ENCODE measurements at regions not wholly inside any gene's neighbourhood (a gene's known extent, or its start where the extent isn't known, plus 50 kb on each side); places are given as distances from the start of the nearest gene placed in this dataset.

DNA sequence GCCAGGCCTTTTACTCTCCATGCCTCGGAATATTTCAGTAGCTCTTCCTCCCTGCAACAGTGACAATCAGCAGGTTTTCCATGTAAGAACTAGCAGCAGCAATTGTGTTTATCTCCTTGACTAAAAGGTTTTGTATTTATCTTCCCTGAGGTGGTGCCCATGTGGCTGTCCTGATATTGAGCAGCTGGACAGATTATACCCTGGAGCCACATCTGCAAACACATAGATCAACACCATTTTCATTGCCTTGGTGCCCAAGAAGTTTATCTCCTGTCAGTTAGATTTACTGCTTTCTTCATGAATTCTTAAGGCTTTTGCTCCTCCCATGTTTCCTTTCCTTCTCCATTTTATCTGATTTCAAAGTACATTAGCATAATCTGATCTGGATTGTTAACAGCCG is 378.4 kb downstream of the SPATA31D1 start:
- RAD21 ChIA-PET (ENCODE audit: low non-redundant PET in 1 of 2, low total read pairs in 2 of 2, uncharacterized antibody in 2 of 2, unreplicated experiment in 2 of 2), result no interaction called here
- no peak overlapping the region for H2AFZ ChIP-seq (ENCODE audit: low read depth, low read length, poor library complexity, severe bottlenecking)
- POLR2A ChIA-PET, result no interaction called here

DNA sequence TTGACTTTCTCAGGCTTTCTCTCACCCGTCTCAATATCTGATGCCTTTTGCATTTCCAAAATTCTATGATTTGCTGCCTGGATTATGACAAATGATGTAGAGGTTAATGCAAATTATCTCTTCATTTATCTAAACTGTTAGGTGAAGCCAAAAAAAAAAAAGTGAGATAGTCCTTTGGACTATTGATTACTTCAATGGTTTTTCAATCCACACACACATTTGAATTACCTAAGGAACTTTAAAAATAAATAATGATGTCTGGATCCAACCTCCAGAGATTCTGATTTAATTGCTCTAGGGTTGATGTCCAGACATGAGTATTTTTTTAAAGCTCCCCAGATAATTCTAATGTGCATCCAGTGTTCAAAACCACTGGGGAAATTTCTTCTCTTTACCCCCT is 379.4 kb downstream of the SPATA31D1 start:
- H3K9ac ChIP-seq (ENCODE audit: low read length), result no peak overlapping the region
- no peaks in the 10 kb centered on the region for H3K27me3 ChIP-seq (ENCODE audit: insufficient read depth, low read length)
- ChIA-PET POLR2A (no interaction called here), RAD21 (ENCODE audit: low non-redundant PET in 1 of 2, low total read pairs in 2 of 2, uncharacterized antibody in 2 of 2, unreplicated experiment in 2 of 2) (no interaction called here), CTCF (no interaction called here)
- no peaks in the 10 kb centered on the region for H3K36me3 ChIP-seq (ENCODE audit: control insufficient read depth in 1 of 2, insufficient read depth in 2 of 2, low read length in 2 of 2)
- no peak overlapping the region for H2AFZ ChIP-seq (ENCODE audit: low read depth, low read length, poor library complexity, severe bottlenecking)
- ATAC-seq (no peak), DNase-seq (ENCODE audit: low read depth, low spot score) (no peak)
- no peaks in the 10 kb centered on the region for H3K4me1 ChIP-seq (ENCODE audit: control insufficient read depth in 1 of 2, insufficient read depth in 2 of 2, low read length in 2 of 2)
- H3K9me3 ChIP-seq (ENCODE audit: control insufficient read depth in 1 of 2, insufficient read depth in 1 of 2, low read depth in 1 of 2, low read length in 2 of 2), result no peaks in the 10 kb centered on the region
- no peak overlapping the region for H3K4me2 ChIP-seq (ENCODE audit: low read length)
- H3K4me3 ChIP-seq (replicated peaks in 1 of 2; ENCODE audit: low read depth in 1 of 2, low read length in 2 of 2), result no peak overlapping the region
- no peaks in the 10 kb centered on the region for H4K20me1 ChIP-seq (ENCODE audit: insufficient read depth)
- H3K27ac ChIP-seq (ENCODE audit: low read depth, low read length), result no peak overlapping the region
- no TSS peak for BruUV-seq (replicated peaks)
- H3K9me2 ChIP-seq (ENCODE audit: insufficient read depth), result no peaks in the 10 kb centered on the region
- intact Hi-C loops (cut with micrococcal nuclease), result no loop called here
- H3K79me2 ChIP-seq (ENCODE audit: insufficient read depth, low read length), result no peaks in the 10 kb centered on the region
- TF ChIP-seq CBX3 (IDR thresholded peaks at IDR 0.05; ENCODE audit: low read depth) (no peak), EGR1 (IDR thresholded peaks at IDR 0.05; ENCODE audit: low read depth) (no peak), CEBPB (IDR thresholded peaks at IDR 0.05; ENCODE audit: low read depth) (no peak), SRF (IDR thresholded peaks at IDR 0.05; ENCODE audit: low read depth) (no peak), ZFX (IDR thresholded peaks at IDR 0.05) (no peak), POLR2A (IDR thresholded peaks at IDR 0.05; ENCODE audit: borderline replicate concordance, extremely low read depth, insufficient read depth, insufficient read length) (no peak), FOSL1 (IDR thresholded peaks at IDR 0.05; ENCODE audit: low read depth) (no peak)
- TF ChIP-seq, protein P1, sequence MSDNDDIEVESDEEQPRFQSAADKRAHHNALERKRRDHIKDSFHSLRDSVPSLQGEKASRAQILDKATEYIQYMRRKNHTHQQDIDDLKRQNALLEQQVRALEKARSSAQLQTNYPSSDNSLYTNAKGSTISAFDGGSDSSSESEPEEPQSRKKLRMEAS (IDR thresholded peaks at IDR 0.05), result no peak
- TF ChIP-seq, protein P2, sequence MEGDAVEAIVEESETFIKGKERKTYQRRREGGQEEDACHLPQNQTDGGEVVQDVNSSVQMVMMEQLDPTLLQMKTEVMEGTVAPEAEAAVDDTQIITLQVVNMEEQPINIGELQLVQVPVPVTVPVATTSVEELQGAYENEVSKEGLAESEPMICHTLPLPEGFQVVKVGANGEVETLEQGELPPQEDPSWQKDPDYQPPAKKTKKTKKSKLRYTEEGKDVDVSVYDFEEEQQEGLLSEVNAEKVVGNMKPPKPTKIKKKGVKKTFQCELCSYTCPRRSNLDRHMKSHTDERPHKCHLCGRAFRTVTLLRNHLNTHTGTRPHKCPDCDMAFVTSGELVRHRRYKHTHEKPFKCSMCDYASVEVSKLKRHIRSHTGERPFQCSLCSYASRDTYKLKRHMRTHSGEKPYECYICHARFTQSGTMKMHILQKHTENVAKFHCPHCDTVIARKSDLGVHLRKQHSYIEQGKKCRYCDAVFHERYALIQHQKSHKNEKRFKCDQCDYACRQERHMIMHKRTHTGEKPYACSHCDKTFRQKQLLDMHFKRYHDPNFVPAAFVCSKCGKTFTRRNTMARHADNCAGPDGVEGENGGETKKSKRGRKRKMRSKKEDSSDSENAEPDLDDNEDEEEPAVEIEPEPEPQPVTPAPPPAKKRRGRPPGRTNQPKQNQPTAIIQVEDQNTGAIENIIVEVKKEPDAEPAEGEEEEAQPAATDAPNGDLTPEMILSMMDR (IDR thresholded peaks at IDR 0.05 in 2 of 3, conservative IDR thresholded peaks at IDR 0.05 in 1 of 3; ENCODE audit: borderline replicate concordance in 1 of 3, insufficient read depth in 1 of 3, low read depth in 2 of 3, low read length in 2 of 3), result no peak
- TF ChIP-seq, protein P3, sequence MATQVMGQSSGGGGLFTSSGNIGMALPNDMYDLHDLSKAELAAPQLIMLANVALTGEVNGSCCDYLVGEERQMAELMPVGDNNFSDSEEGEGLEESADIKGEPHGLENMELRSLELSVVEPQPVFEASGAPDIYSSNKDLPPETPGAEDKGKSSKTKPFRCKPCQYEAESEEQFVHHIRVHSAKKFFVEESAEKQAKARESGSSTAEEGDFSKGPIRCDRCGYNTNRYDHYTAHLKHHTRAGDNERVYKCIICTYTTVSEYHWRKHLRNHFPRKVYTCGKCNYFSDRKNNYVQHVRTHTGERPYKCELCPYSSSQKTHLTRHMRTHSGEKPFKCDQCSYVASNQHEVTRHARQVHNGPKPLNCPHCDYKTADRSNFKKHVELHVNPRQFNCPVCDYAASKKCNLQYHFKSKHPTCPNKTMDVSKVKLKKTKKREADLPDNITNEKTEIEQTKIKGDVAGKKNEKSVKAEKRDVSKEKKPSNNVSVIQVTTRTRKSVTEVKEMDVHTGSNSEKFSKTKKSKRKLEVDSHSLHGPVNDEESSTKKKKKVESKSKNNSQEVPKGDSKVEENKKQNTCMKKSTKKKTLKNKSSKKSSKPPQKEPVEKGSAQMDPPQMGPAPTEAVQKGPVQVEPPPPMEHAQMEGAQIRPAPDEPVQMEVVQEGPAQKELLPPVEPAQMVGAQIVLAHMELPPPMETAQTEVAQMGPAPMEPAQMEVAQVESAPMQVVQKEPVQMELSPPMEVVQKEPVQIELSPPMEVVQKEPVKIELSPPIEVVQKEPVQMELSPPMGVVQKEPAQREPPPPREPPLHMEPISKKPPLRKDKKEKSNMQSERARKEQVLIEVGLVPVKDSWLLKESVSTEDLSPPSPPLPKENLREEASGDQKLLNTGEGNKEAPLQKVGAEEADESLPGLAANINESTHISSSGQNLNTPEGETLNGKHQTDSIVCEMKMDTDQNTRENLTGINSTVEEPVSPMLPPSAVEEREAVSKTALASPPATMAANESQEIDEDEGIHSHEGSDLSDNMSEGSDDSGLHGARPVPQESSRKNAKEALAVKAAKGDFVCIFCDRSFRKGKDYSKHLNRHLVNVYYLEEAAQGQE (IDR thresholded peaks at IDR 0.05; ENCODE audit: low read depth), result no peak

More for the DNA sequence above, 378.4 kb downstream of the SPATA31D1 start:
- Histone ChIP-seq H3K4me2 (ENCODE audit: low read length) (no peak overlapping the region), H3K27me3 (ENCODE audit: insufficient read depth, low read length) (no peaks in the 10 kb centered on the region), H3K9me2 (ENCODE audit: insufficient read depth) (no peaks in the 10 kb centered on the region), H3K4me3 (replicated peaks in 1 of 2; ENCODE audit: low read depth in 1 of 2, low read length in 2 of 2) (no peak overlapping the region), H3K27ac (ENCODE audit: low read depth, low read length) (no peak overlapping the region), H3K9me3 (ENCODE audit: control insufficient read depth in 1 of 2, insufficient read depth in 1 of 2, low read depth in 1 of 2, low read length in 2 of 2) (no peaks in the 10 kb centered on the region), H3K79me2 (ENCODE audit: insufficient read depth, low read length) (no peaks in the 10 kb centered on the region), H3K4me1 (ENCODE audit: control insufficient read depth in 1 of 2, insufficient read depth in 2 of 2, low read length in 2 of 2) (no peaks in the 10 kb centered on the region), H4K20me1 (ENCODE audit: insufficient read depth) (no peaks in the 10 kb centered on the region), H3K9ac (ENCODE audit: low read length) (no peak overlapping the region), H3K36me3 (ENCODE audit: control insufficient read depth in 1 of 2, insufficient read depth in 2 of 2, low read length in 2 of 2) (no peaks in the 10 kb centered on the region)
- TF ChIP-seq YY1 (IDR thresholded peaks at IDR 0.05; ENCODE audit: extremely low read depth, insufficient replicate concordance, low read depth, low read length) (no peak), EZH2phosphoT487 (IDR thresholded peaks at IDR 0.05; ENCODE audit: borderline replicate concordance) (no peak), POLR2A (IDR thresholded peaks at IDR 0.05; ENCODE audit: borderline replicate concordance, extremely low read depth, insufficient read depth, insufficient read length) (no peak), SIN3A (IDR thresholded peaks at IDR 0.05; ENCODE audit: low read depth) (no peak)
- TF ChIP-seq, protein P2 (IDR thresholded peaks at IDR 0.05 in 2 of 3, conservative IDR thresholded peaks at IDR 0.05 in 1 of 3; ENCODE audit: borderline replicate concordance in 1 of 3, insufficient read depth in 1 of 3, low read depth in 2 of 3, low read length in 2 of 3), result no peak
- ATAC-seq (no peak), DNase-seq (ENCODE audit: low read depth, low spot score) (no peak)
- no TSS peak for BruUV-seq (replicated peaks)
- CTCF ChIA-PET, result no interaction called here
- intact Hi-C loops (cut with micrococcal nuclease), result no loop called here
